Lower lobe of right lung (tissue), 2 donors: ENCODE measurements at regions not wholly inside any gene's neighbourhood (a gene's known extent, or its start where the extent isn't known, plus 50 kb on each side); places are given as distances from the start of the nearest gene placed in this dataset.

ENCODE experiments used
- ATAC-seq, 2 donors: fragments of 200-7000 bp; cut with Tn5 transposase; one replicate each; pipeline ENCODE4 v1.9.1; 2020 to 2022; ENCODE audit warnings: mild to moderate bottlenecking in 2 of 2, moderate library complexity in 2 of 2
- DNase-seq: peaks from one replicate; pipeline ENCODE4 v3.0.0-alpha.2; 2020
- H3K27ac ChIP-seq: fragments of 200-600 bp; one replicate; pipeline ENCODE4 v1.8.0; 2022
- H3K27me3 ChIP-seq: fragments of 200-600 bp; one replicate; pipeline ENCODE4 v1.8.0; 2022; ENCODE audit warnings: low read depth
- H3K36me3 ChIP-seq: fragments of 200-600 bp; one replicate; pipeline ENCODE4 v1.8.0; 2022; ENCODE audit warnings: mild to moderate bottlenecking
- H3K4me1 ChIP-seq: fragments of 200-600 bp; one replicate; pipeline ENCODE4 v1.8.0; 2022
- H3K4me3 ChIP-seq: fragments of 200-600 bp; one replicate; pipeline ENCODE4 v1.8.0; 2022; ENCODE audit warnings: mild to moderate bottlenecking
- H3K9me3 ChIP-seq: fragments of 200-600 bp; one replicate; pipeline ENCODE4 v1.8.0; 2022
- CTCF ChIP-seq: fragments of 200-600 bp; IDR thresholded peaks from one replicate; pipeline ENCODE4 v1.8.0; 2022; ENCODE audit warnings: antibody characterized with exemption, mild to moderate bottlenecking
- intact Hi-C: fragments of 100-400 bp; cut with DNase I; formaldehyde crosslinking; loops from one replicate; pipeline ENCODE4 v1.11.0; 2022
- donor health status: DM: no; HTN: yes; CAD: no; lungs with severe emphysema.

- intact Hi-C loops, result no loop called here
- Histone ChIP-seq H3K9me3 (no peaks in the 10 kb centered on the region), H3K4me1 (peaks cover 5% of the 10 kb centered on the region), H3K27me3 (peaks cover 12% of the 10 kb centered on the region), H3K27ac (no peak overlapping the region), H3K36me3 (no peaks in the 10 kb centered on the region), H3K4me3 (no peak overlapping the region)
- TF ChIP-seq CTCF, result no peak
- ATAC-seq (no peak), DNase-seq (no peak)
Observed at GRCh38 chr11:115626414-115626813, 122.2 kb upstream of the CADM1 start.

- no peaks in the 10 kb centered on the region for H3K9me3 ChIP-seq
- DNase-seq, result no peak
- no peak for ATAC-seq
- H3K27ac ChIP-seq, result no peak overlapping the region
- intact Hi-C loops, result no loop called here
- no peak overlapping the region for H3K4me3 ChIP-seq
- H3K36me3 ChIP-seq, result no peaks in the 10 kb centered on the region
- peaks cover 5% of the 10 kb centered on the region for H3K4me1 ChIP-seq
- peaks cover 5% of the 10 kb centered on the region for H3K27me3 ChIP-seq
- TF ChIP-seq CTCF, result no peak
Observed at GRCh38 chr11:115625502-115625901, 121.3 kb upstream of the CADM1 start.

GRCh38 chr11:115624065-115624464 lies 119.8 kb upstream of the CADM1 start:
- DNase-seq (no peak), ATAC-seq (no peak)
- no peak for TF ChIP-seq CTCF
- Histone ChIP-seq H3K4me1 (peaks cover 5% of the 10 kb centered on the region), H3K9me3 (no peaks in the 10 kb centered on the region), H3K36me3 (no peaks in the 10 kb centered on the region), H3K27ac (no peak overlapping the region), H3K4me3 (no peak overlapping the region), H3K27me3 (no peaks in the 10 kb centered on the region)
- intact Hi-C loops, result no loop called here

- Histone ChIP-seq H3K9me3 (no peaks in the 10 kb centered on the region), H3K36me3 (no peaks in the 10 kb centered on the region), H3K27ac (no peak overlapping the region), H3K4me3 (no peak overlapping the region), H3K4me1 (peaks cover 5% of the 10 kb centered on the region), H3K27me3 (no peaks in the 10 kb centered on the region)
- no peak for TF ChIP-seq CTCF
- DNase-seq, result peak; percentile 57
- ATAC-seq, result peak; percentile 72 to 76
- intact Hi-C loops, result no loop called here
Observed at GRCh38 chr11:115623021-115623451, 118.8 kb upstream of the CADM1 start.

GRCh38 chr11:115618428-115618827 lies 114.2 kb upstream of the CADM1 start:
- H3K36me3 ChIP-seq, result no peaks in the 10 kb centered on the region
- no peak for TF ChIP-seq CTCF
- H3K4me1 ChIP-seq, result peaks cover 5% of the 10 kb centered on the region
- no peak overlapping the region for H3K4me3 ChIP-seq
- no peak overlapping the region for H3K27ac ChIP-seq
- H3K27me3 ChIP-seq, result no peaks in the 10 kb centered on the region
- DNase-seq (no peak), ATAC-seq (no peak)
- H3K9me3 ChIP-seq, result no peaks in the 10 kb centered on the region
- intact Hi-C loops, result no loop called here

- Histone ChIP-seq H3K9me3 (no peaks in the 10 kb centered on the region), H3K36me3 (no peaks in the 10 kb centered on the region), H3K27ac (no peak overlapping the region), H3K4me3 (no peak overlapping the region), H3K4me1 (peaks cover 5% of the 10 kb centered on the region), H3K27me3 (no peaks in the 10 kb centered on the region)
- ATAC-seq (no peak), DNase-seq (no peak)
- TF ChIP-seq CTCF, result no peak
- intact Hi-C loops, result no loop called here
Observed at GRCh38 chr11:115617767-115618166, 113.6 kb upstream of the CADM1 start.
